Upper lobe of right lung (tissue), 1 donor: ENCODE measurements at regions not wholly inside any gene's neighbourhood (a gene's known extent, or its start where the extent isn't known, plus 50 kb on each side); places are given as distances from the start of the nearest gene placed in this dataset.

ENCODE experiments used
- ATAC-seq: fragments of 200-7000 bp; cut with Tn5 transposase; one replicate; pipeline ENCODE4 v1.9.1; 2020; ENCODE audit warnings: mild to moderate bottlenecking, moderate library complexity
- DNase-seq: peaks from one replicate; pipeline ENCODE4 v3.0.0-alpha.2; 2020
- H3K27ac ChIP-seq: fragments of 200-600 bp; one replicate; pipeline ENCODE4 v1.8.0; 2022
- H3K27me3 ChIP-seq: fragments of 200-600 bp; one replicate; pipeline ENCODE4 v1.8.0; 2022; ENCODE audit warnings: mild to moderate bottlenecking
- H3K36me3 ChIP-seq: fragments of 200-600 bp; one replicate; pipeline ENCODE4 v1.8.0; 2022
- H3K4me1 ChIP-seq: fragments of 200-600 bp; one replicate; pipeline ENCODE4 v1.8.0; 2022
- H3K4me3 ChIP-seq: fragments of 200-600 bp; one replicate; pipeline ENCODE4 v1.8.0; 2022; ENCODE audit warnings: mild to moderate bottlenecking
- H3K9me3 ChIP-seq: fragments of 200-600 bp; one replicate; pipeline ENCODE4 v1.8.0; 2022
- intact Hi-C: fragments of 100-400 bp; cut with DNase I; formaldehyde crosslinking; loops from one replicate; pipeline ENCODE4 v1.11.0; 2022
- TF ChIP-seq, protein P1 (sequence below): fragments of 200-600 bp; IDR thresholded peaks from one replicate; pipeline ENCODE4 v1.8.0; 2022; ENCODE audit warnings: antibody characterized with exemption
- donor health status: DM: no; HTN: yes; CAD: no; lungs with severe emphysema.

DNA sequence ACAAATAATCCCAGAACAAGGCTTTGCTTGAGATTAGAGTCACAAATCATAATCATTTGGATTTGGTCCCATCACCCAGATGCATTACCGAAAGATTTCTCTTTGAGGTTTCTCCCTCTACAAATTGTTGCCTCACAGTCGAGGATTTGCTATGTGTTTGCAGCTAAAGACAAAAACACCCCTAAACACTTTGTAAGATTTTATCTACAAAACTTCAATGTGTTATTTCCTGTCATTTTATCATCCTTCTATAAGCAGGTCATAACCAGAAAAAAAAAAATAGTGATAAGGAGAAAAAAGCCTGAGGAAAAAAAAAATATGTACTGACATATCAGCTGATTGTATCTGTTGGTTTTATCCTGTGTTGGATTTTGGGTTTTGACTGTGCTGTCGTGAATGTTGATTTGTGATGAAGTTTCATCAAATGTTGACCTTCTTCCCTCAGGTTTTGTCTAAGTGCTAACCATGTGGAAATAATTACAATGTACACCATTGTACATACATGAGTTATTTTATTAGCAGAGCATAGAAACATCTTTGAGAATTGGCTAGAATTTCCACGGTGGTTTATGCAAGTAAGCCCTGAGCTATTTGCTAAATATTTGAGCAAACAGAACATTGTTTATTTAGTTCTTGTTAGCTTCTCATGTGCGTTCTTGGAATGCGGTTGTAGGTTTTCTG is 274.4 kb downstream of the NEBL start:
- no peak overlapping the region for H3K4me3 ChIP-seq
- no peaks in the 10 kb centered on the region for H3K36me3 ChIP-seq
- no peak for DNase-seq
- no peak overlapping the region for H3K27ac ChIP-seq
- peaks cover 12% of the 10 kb centered on the region for H3K4me1 ChIP-seq
- intact Hi-C loops = no loop called here
- TF ChIP-seq, protein P1, sequence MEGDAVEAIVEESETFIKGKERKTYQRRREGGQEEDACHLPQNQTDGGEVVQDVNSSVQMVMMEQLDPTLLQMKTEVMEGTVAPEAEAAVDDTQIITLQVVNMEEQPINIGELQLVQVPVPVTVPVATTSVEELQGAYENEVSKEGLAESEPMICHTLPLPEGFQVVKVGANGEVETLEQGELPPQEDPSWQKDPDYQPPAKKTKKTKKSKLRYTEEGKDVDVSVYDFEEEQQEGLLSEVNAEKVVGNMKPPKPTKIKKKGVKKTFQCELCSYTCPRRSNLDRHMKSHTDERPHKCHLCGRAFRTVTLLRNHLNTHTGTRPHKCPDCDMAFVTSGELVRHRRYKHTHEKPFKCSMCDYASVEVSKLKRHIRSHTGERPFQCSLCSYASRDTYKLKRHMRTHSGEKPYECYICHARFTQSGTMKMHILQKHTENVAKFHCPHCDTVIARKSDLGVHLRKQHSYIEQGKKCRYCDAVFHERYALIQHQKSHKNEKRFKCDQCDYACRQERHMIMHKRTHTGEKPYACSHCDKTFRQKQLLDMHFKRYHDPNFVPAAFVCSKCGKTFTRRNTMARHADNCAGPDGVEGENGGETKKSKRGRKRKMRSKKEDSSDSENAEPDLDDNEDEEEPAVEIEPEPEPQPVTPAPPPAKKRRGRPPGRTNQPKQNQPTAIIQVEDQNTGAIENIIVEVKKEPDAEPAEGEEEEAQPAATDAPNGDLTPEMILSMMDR = no peak
- peak; percentile 85 for ATAC-seq
- no peaks in the 10 kb centered on the region for H3K9me3 ChIP-seq
- no peaks in the 10 kb centered on the region for H3K27me3 ChIP-seq

DNA sequence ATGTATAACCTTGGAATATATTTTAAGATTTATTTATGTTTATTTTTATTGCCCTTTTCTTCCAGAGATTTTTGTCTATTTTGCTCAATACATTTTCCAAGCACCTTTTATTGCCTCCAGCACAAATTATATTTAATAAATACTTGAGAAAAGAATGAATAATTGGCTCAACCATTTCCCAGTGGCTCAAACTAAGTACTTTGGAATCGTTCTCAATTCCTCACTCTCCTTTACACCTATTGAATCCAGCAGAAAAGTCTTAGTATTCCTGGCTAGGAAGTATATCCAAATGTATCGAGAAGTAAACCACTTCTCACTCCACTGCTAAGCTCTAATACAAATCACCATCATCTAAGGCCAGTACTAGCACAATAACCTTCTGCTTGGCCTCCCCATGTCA is 276.1 kb downstream of the NEBL start:
- H3K36me3 ChIP-seq = no peaks in the 10 kb centered on the region
- H3K27me3 ChIP-seq = no peaks in the 10 kb centered on the region
- no peak overlapping the region for H3K27ac ChIP-seq
- intact Hi-C loops = no loop called here
- ATAC-seq (no peak), DNase-seq (no peak)
- TF ChIP-seq, protein P1 = no peak
- no peak overlapping the region for H3K4me3 ChIP-seq
- H3K9me3 ChIP-seq = no peaks in the 10 kb centered on the region
- H3K4me1 ChIP-seq = peaks cover 12% of the 10 kb centered on the region

DNA sequence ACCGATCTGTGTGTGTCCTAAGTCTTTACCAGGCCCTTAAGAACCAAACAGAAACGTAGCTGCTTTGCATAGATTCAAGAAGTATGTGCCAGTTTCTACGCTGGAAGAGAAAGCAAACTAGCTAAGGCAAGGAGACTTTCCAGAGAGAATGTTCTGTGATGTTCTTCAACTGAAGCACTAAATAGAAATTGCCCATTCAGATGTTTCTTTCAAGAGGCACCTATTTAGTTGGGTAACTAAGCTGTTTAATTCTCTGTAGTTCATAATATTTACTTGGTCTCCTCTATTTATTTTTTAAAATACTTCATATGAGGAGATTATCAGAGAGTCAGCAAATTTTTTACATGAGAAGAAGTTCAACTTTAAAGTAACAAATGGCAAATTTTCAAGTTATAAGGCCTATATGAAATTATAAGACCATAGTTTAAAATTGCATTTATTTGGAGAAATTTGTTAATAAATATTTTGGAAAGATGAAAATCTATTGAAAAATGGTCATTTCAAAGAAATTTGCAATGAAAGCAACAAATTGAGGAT is 279.0 kb downstream of the NEBL start:
- Histone ChIP-seq H3K4me3 (no peak overlapping the region), H3K9me3 (no peaks in the 10 kb centered on the region), H3K27me3 (no peaks in the 10 kb centered on the region), H3K36me3 (no peaks in the 10 kb centered on the region), H3K27ac (no peak overlapping the region), H3K4me1 (peaks cover 7% of the 10 kb centered on the region)
- TF ChIP-seq, protein P1 = no peak
- DNase-seq (no peak), ATAC-seq (no peak)
- intact Hi-C loops = no loop called here

DNA sequence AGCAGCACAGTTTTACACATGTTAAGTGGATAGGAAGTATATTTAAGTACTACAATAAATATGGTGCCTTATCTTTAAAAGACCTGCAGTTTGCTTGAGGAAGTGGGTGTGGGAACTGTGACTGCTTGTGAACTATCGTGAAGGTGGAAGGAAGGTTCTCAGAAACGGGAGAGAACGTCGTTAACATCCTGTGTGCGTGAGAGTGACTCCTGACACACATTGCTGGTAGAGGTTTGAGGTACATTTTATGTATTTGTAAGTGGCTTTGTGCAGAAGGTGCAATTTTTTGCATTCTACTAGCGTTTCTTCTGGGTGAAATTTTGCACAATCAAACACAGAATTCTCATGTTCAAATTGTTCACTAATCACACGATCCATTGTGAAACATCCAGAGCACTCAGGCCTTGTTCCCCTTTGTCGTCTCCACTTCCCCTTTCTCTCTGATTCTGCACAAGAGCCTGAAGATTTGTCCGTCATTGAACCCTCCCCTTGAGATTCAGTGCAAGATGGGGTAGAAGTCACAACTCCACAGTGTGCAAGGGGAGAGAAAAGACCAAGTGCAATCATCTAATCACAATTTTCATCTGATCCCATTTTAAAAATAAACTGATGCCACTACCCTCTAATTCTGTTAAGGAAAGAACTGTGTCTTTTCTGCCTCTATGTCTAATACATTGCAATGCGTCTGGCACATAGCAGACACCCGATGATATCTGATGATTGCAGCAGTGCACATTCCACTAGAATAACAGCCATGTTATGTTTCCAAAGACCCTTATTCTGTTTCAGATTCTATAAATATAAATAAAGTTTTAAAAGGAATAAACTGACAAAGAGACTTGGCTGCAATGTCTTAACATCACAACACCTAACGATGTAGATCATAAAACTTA is 279.9 kb downstream of the NEBL start:
- peaks cover 3% of the 10 kb centered on the region for H3K4me1 ChIP-seq
- ATAC-seq = peak; percentile 84
- TF ChIP-seq, protein P1 = no peak
- H3K27me3 ChIP-seq = no peaks in the 10 kb centered on the region
- no peak for DNase-seq
- no peak overlapping the region for H3K27ac ChIP-seq
- no peaks in the 10 kb centered on the region for H3K36me3 ChIP-seq
- intact Hi-C loops = no loop called here
- H3K4me3 ChIP-seq = no peak overlapping the region
- H3K9me3 ChIP-seq = no peaks in the 10 kb centered on the region

DNA sequence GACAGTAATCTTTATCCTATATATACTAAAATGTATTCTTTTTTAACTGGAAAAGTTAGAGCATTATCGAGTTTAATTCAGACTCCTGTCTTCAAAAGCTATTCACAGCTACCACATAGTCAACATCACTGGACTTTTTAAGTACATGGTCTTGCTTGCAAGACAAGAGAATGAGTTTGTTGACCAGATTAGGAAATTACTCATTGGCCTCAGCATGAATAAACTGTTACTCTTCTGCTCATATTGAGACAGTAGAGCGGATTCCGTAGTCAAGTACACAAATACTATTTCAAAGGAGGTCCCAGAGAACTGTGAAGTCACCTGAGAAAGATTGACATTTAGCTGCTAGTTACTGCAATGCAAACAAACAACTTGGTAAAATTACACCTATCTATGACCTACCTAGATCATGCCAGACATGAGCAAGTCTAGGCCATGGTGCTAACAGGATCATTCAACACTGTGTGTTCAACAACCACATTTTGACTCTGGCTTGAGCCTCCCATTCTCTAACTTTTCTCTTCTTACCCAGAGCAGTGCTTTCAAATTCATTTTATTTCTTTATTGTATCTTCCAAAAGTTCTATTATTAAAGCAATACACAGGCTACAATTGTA is 280.9 kb downstream of the NEBL start:
- no peak overlapping the region for H3K4me3 ChIP-seq
- no peaks in the 10 kb centered on the region for H3K27me3 ChIP-seq
- ATAC-seq (no peak), DNase-seq (no peak)
- TF ChIP-seq, protein P1 = no peak
- H3K27ac ChIP-seq = no peak overlapping the region
- no peaks in the 10 kb centered on the region for H3K36me3 ChIP-seq
- H3K9me3 ChIP-seq = no peaks in the 10 kb centered on the region
- H3K4me1 ChIP-seq = no peaks in the 10 kb centered on the region
- intact Hi-C loops = no loop called here
